ENCODE measurements at regions not wholly inside any gene's neighbourhood (a gene's known extent, or its start where the extent isn't known, plus 50 kb on each side); places are given as distances from the start of the nearest gene placed in this dataset.

- TF ChIP-seq SIN3A (IDR thresholded peaks at IDR 0.05; ENCODE audit: borderline replicate concordance, insufficient read depth, low read depth, low read length) (no peak), REST (IDR thresholded peaks at IDR 0.05; ENCODE audit: insufficient read depth in 1 of 2, low read depth in 2 of 2, low read length in 1 of 2) (no peak), POLR2AphosphoS5 (IDR thresholded peaks at IDR 0.05; ENCODE audit: low read depth, low read length) (no peak), TCF7L2 (IDR thresholded peaks at IDR 0.05; ENCODE audit: low read depth, low read length) (no peak), CTCF (IDR thresholded peaks at IDR 0.05) (no peak)
- BruUV-seq (replicated peaks): no TSS peak
- DNase-seq (ENCODE audit: low read depth, low spot score) (no peak), ATAC-seq (no peak)
- ChIA-PET POLR2A (no interaction called here), CTCF (no interaction called here)
- Histone ChIP-seq H3K27me3 (ENCODE audit: control insufficient read depth, insufficient read depth, low read length) (no peaks in the 10 kb centered on the region), H3K9me3 (ENCODE audit: control insufficient read depth, insufficient read depth, low read depth, low read length) (no peaks in the 10 kb centered on the region), H3K36me3 (ENCODE audit: control insufficient read depth, insufficient read depth, low read length) (no peaks in the 10 kb centered on the region), H3K4me1 (ENCODE audit: control insufficient read depth, insufficient read depth, low read length) (peaks cover 3% of the 10 kb centered on the region; the same call in 1 of the 2 replicates), H3K27ac (ENCODE audit: low read length) (no peak overlapping the region; the same call in 1 of the 2 replicates), H3K4me3 (ENCODE audit: low read depth in 2 of 2, low read length in 2 of 2) (no peak overlapping the region)
- intact Hi-C loops (cut with micrococcal nuclease; ENCODE audit: unreplicated experiment) (no loop called here), in situ Hi-C loops (cut with HindIII; ENCODE audit: low pct_unique_long_range_greater_than_20kb, low sequenced_read_pairs) (no loop called here)
Observed at GRCh38 chr15:38888701-38889221, 324.1 kb upstream of the RASGRP1 start.

- intact Hi-C loops (cut with micrococcal nuclease; ENCODE audit: unreplicated experiment) (no loop called here), in situ Hi-C loops (cut with HindIII; ENCODE audit: low pct_unique_long_range_greater_than_20kb, low sequenced_read_pairs) (no loop called here)
- TF ChIP-seq SIN3A (IDR thresholded peaks at IDR 0.05; ENCODE audit: borderline replicate concordance, insufficient read depth, low read depth, low read length): no peak
- TF ChIP-seq REST (IDR thresholded peaks at IDR 0.05; ENCODE audit: insufficient read depth in 1 of 2, low read depth in 2 of 2, low read length in 1 of 2): no peak
- no peak for TF ChIP-seq CTCF (IDR thresholded peaks at IDR 0.05)
- no peak for TF ChIP-seq TCF7L2 (IDR thresholded peaks at IDR 0.05; ENCODE audit: low read depth, low read length)
- no peak for TF ChIP-seq POLR2AphosphoS5 (IDR thresholded peaks at IDR 0.05; ENCODE audit: low read depth, low read length)
- ATAC-seq (no peak), DNase-seq (ENCODE audit: low read depth, low spot score) (no peak)
- ChIA-PET CTCF (no interaction called here), POLR2A (no interaction called here)
- Histone ChIP-seq H3K27ac (ENCODE audit: low read length) (no peak overlapping the region), H3K4me3 (ENCODE audit: low read depth in 2 of 2, low read length in 2 of 2) (no peak overlapping the region), H3K36me3 (ENCODE audit: control insufficient read depth, insufficient read depth, low read length) (no peaks in the 10 kb centered on the region), H3K9me3 (ENCODE audit: control insufficient read depth, insufficient read depth, low read depth, low read length) (no peaks in the 10 kb centered on the region), H3K4me1 (ENCODE audit: control insufficient read depth, insufficient read depth, low read length) (peaks cover 3% of the 10 kb centered on the region; the same call in 1 of the 2 replicates), H3K27me3 (ENCODE audit: control insufficient read depth, insufficient read depth, low read length) (no peaks in the 10 kb centered on the region)
- no TSS peak for BruUV-seq (replicated peaks)
Observed at GRCh38 chr15:38890194-38890593, 325.6 kb upstream of the RASGRP1 start.

Measured in Panc1 (cell line).